Astrocyte of the hippocampus (primary cell): ENCODE measurements at regions not wholly inside any gene's neighbourhood (a gene's known extent, or its start where the extent isn't known, plus 50 kb on each side); places are given as distances from the start of the nearest gene placed in this dataset.
A peak's percentile ranks its signal among the peaks of the same experiment; 100 is the strongest.
"Not testable (repeated sequence)": the region's sequence is repeated elsewhere in the genome, so short reads cannot be mapped to it uniquely, and the experiment has no call there.

Experiments used
- DNase-seq: peaks from one replicate; pipeline ENCODE4 v3.0.0; 2011; ENCODE audit warnings: low read depth, low spot score

- no peak for DNase-seq
Measured at GRCh38 chr1:48084826-48085225, 87.6 kb upstream of the TRABD2B start.

- no peak for DNase-seq
Measured at GRCh38 chr1:48082271-48082962, 85.2 kb upstream of the TRABD2B start.

- DNase-seq: no peak
Measured at GRCh38 chr1:48080331-48081255, 83.4 kb upstream of the TRABD2B start.

GRCh38 chr1:48079096-48079495 lies 81.9 kb upstream of the TRABD2B start:
- no peak for DNase-seq

GRCh38 chr1:48077795-48078222 lies 80.6 kb upstream of the TRABD2B start:
- DNase-seq: no peak

- no peak for DNase-seq
Measured at GRCh38 chr1:48076017-48076416, 78.8 kb upstream of the TRABD2B start.

DNA sequence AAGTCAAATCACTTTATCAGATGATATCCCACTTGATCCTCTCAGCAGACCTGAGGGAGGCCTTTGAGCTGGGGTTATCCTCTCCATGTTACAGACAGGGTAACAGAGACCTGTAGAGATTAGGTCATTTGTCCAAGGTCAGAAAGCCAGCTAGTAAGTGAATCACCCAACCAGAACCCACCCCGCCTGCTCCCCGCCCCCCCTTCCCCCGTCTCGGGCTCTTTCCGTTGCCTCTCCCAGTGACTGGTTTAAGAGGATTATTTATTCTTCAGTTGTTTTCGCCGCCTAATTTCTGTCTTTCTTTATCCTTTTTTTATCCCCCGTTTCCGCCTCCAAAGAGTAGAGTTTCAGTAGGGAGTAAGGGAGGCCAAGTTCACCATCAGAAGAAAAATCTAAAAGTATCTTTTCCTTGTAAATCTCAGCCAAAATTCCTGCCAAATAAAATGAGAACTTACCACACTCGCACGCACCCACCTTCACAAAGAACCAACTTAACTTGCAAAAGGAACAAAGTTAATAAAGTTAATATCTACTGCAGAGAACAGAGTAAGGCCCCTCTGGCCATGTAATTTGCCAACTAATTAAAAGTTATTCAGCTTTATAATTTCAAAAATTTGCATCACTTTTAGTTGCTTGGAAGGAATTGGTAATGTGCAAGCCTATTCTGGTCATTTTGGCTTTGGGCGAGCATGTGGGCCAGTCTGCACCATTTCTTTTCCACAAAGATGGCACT lies 76.8 kb upstream of the TRABD2B start:
- DNase-seq: no peak

DNA sequence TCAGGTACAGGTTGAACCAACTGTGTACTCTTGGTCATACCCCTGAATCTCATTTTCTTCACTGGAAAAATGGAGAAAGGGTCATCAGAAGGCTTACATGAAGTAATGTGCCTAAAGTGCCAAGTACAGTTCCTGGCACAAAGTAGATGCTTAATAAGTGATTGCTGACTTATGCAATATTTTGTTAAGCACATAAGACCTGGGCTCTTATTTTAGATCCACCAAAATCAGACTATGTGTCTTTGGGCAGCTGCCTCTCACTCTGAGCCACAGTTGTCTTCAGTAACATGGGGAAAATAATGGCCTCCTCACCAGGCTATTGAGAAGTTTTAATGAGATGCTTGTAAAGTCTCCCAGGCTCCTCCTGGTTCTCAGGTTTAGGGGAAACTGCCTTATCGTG lies 74.3 kb upstream of the TRABD2B start:
- DNase-seq: no peak

GRCh38 chr1:48070396-48070750 lies 73.2 kb upstream of the TRABD2B start:
- no peak for DNase-seq

DNA sequence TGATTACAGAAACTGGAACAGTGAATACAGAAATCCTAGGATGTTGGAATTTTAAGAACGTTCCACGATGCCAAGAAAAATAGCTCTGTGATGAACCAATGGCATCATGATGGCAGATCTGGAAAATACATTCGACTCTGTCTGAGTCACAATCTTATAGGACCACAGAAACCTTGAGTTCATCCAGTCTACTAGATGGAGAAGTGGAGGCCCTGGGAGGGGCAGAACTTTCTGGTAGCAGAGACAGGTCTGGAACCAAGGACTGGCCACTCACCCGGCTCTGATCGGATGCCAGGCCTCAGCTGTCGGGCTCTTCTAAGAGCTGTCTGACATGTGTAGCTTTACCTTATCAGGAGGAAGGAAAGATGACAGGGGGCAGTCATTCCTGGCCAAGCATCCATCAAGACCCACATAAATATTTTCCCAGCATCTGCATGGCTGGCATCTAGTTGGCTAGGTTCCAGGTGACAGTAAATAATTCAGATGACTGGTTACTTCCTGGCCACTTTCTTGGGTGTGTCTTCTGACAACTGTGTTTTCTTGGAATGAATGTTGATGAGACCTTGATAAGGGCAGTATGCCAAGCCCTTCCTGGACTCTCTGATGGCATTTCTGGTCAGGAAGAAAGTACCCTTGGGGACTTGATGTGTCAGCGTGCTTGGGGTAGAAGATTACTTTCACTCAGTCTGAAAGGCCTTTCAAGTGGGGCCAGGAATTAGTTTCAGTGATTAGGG lies 72.6 kb upstream of the TRABD2B start:
- DNase-seq: peak; percentile 55

GRCh38 chr1:48068206-48068605 lies 71.0 kb upstream of the TRABD2B start:
- DNase-seq: no peak

GRCh38 chr1:48066936-48067335 lies 69.8 kb upstream of the TRABD2B start:
- no peak for DNase-seq

- DNase-seq: not testable (repeated sequence)
Measured at GRCh38 chr1:48064693-48065092, 67.5 kb upstream of the TRABD2B start.

GRCh38 chr1:48062353-48062752 lies 65.2 kb upstream of the TRABD2B start:
- no peak for DNase-seq

GRCh38 chr1:48061162-48062136 lies 64.3 kb upstream of the TRABD2B start:
- DNase-seq: peak; percentile 71

- DNase-seq: no peak
Measured at GRCh38 chr1:48059289-48059688, 62.1 kb upstream of the TRABD2B start.

DNA sequence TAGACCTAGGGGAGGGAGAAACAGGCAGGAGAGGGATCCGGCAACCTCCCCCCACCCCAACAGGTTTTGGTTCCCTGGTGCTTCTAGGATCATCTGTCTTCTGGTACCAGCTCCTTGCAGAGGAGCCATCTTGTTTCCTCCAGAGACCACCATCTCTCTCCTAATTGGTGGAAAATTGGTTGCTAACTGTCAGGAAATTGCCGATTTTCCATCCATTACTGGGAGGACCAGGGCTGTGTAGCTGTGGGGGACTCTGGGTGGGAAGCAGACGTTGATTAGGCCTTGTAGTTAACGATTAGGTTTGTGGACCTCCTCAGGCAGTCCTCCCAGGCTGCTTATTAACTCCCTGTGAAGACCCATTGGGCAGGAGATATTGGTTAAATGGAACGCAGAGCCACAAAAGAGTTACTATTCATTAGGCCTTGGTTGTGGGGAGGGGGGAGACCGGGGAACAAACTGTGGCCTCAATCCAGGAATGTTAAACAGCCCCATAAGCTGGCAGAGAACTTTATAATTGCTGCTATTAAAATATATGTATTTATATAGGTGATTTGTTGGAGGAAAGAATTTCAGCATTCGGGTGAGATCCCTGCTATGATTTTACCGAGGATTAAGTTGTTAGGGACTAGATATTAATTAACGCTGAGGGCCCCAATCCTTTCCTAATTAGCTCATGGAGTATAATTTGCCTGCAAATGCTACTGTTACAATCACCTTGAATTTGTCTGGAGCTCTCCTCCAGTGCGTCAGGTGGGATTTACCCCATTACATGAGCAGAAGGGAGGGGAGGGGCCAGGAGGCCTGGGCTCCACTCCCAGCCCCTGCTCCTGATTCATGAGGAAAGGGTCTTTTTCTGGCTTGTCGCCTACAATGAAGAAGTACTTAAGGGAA lies 61.2 kb upstream of the TRABD2B start:
- no peak for DNase-seq

DNA sequence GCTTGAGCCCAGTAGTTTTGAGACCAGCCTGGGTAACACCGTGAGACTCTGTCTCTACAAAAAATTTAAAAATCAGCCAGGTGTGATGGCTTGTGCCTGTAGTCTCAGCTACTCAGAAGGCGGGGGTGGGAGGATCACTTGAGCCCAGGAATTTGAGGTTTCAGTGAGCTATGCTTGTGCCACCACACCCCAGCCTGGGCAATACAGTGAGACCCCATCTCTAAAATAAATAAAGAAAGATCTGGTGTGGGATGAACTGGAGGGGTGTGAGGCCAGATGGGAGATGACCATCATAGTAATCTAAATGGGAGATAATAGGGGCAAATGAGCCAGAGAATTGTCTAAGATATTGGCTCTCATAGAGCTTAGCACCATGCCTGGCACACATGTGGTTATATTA lies 60.1 kb upstream of the TRABD2B start:
- DNase-seq: no peak
